NCI-H2196 treated with DMSO at 0.1 percent for 48 hours (cell line): ENCODE measurements at regions not wholly inside any gene's neighbourhood (a gene's known extent, or its start where the extent isn't known, plus 50 kb on each side); places are given as distances from the start of the nearest gene placed in this dataset.
"Not testable (repeated sequence)": the region's sequence is repeated elsewhere in the genome, so short reads cannot be mapped to it uniquely, and the experiment has no call there.

Source experiments
- DNase-seq: peaks from one replicate; lab custom pipeline; 2025; ENCODE audit not compliant: unreplicated experiment; lab: John Stamatoyannopoulos, UW

GRCh38 chr13:87153371-87153770, 517.8 kb upstream of the SLITRK5 start:
- DNase-seq, result no peak

GRCh38 chr13:87166348-87166747, 504.8 kb upstream of the SLITRK5 start:
- no peak for DNase-seq

- no peak for DNase-seq
Measured at GRCh38 chr13:87168390-87168789, 502.8 kb upstream of the SLITRK5 start.

GRCh38 chr13:87169337-87169736, 501.8 kb upstream of the SLITRK5 start:
- no peak for DNase-seq

- no peak for DNase-seq
Measured at GRCh38 chr13:87172166-87172835, 498.9 kb upstream of the SLITRK5 start.

GRCh38 chr13:87185138-87185537, 486.0 kb upstream of the SLITRK5 start:
- DNase-seq, result not testable (repeated sequence)

DNA sequence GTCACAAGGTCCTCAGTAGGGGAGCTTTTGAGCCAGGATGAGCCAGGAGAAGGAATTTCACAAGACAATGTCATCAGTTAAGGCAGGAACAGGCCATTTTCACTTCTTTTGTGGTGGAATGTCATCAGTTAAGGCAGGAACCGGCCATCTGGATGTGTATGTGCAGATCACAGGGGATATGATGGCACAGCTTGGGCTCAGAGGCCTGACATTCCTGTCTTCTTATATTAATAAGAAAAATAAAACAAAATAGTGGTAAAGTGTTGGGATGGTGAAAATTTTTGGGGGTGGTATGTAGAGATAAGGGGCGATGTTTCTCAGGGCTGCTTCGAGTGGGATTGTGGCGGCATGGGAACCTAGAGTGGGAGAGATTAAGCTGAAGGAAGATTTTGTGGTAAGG, 484.5 kb upstream of the SLITRK5 start:
- not testable (repeated sequence) for DNase-seq

DNA sequence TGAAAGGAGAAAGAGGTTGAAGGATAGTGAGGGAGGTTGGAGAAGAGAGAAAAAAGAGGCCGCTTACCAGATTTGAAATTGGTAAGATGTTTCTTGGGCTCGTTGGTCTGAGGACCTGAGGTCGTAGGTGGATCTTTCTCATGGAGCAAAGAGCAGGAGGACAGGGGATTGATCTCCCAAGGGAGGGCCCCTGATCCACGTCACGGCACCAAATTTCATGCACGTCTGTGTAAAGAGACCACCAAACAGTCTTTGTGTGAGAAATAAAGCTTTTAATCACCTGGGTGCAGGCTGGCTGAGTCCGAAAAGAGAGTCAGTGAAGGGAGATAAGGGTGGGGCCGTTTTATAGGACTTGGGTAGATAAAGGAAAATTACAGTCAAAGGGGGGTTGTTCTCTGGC, 479.7 kb upstream of the SLITRK5 start:
- DNase-seq, result not testable (repeated sequence)

DNA sequence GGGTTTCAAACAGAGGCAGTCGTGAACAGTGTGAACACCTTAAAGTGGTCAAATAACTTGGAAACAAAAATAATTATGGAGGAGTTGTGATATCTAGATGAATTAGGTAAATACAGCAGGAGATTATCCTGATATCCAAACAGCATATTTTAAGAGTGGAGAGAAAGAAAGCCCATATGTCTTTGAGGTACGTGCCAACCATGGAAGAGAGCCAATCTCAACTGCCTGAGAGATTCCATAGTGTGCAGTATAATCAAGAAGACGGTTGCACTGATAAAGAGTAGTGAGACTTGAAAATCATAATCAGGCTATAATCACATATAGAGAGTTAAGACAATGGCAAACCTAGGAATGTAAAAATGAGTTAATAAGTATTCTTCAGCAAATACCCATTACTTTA, 472.8 kb upstream of the SLITRK5 start:
- no peak for DNase-seq

DNA sequence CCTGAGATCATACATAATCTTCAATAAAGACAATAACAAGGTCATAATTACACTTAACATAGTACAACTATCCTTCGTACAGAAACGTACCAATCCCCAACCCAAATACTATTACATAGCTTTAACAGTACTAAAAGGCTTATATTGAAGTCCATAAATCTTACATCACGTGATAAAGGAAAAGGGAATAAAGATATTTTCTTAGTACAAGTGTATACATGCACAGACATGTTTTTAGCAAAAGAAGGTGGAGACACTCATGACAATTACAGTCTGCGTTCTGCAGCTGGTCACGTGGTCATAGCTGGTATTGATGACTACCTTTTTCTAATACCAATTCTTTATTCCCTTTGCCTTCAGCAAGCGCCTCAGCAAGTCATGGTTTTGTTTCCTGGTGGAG, 464.5 kb upstream of the SLITRK5 start:
- no peak for DNase-seq

- no peak for DNase-seq
Measured at GRCh38 chr13:87207280-87208003, 463.7 kb upstream of the SLITRK5 start.

GRCh38 chr13:87208636-87209035, 462.5 kb upstream of the SLITRK5 start:
- no peak for DNase-seq

DNA sequence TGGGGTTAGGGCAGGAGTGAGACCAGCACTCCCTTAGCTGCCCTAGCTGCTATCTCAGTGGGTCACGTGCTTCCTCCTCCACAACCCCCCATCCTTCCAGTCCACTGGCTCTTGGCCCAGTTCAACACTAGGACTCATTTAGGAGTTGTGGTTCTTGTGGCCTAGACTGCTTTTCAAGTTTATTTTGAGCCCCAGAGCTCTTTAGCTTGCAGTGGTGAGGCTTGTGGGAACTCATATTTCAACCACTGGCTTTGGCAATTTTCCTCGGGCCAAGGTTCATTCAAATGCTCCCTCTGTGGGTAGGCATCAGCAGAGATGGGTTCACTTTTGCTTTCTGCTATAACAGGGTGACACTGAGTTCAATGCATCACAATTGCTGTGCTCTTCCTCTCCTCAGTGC, 436.2 kb upstream of the SLITRK5 start:
- no peak for DNase-seq

- DNase-seq, result no peak
Measured at GRCh38 chr13:87235621-87236020, 435.6 kb upstream of the SLITRK5 start.

- no peak for DNase-seq
Measured at GRCh38 chr13:87244256-87244890, 426.8 kb upstream of the SLITRK5 start.

GRCh38 chr13:87249847-87250246, 421.3 kb upstream of the SLITRK5 start:
- DNase-seq, result not testable (repeated sequence)

DNA sequence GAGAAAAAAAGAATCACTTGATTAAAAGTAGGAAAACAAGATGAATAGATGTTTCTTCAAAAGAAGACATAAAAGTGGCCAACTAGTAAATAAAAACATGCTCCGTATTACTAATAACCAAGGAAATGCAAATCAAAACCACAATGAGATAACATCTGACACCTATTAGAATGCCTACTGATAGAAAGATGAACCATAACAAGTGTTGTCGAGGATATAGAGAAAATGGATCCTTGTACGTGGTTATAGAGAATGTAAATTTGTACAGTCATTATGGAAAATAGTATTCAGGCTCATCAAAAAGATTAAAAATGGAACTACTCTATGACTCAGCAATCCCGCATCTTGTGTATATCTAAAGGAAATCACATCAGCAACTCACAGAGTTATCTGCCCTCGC, 415.8 kb upstream of the SLITRK5 start:
- DNase-seq, result no peak

DNA sequence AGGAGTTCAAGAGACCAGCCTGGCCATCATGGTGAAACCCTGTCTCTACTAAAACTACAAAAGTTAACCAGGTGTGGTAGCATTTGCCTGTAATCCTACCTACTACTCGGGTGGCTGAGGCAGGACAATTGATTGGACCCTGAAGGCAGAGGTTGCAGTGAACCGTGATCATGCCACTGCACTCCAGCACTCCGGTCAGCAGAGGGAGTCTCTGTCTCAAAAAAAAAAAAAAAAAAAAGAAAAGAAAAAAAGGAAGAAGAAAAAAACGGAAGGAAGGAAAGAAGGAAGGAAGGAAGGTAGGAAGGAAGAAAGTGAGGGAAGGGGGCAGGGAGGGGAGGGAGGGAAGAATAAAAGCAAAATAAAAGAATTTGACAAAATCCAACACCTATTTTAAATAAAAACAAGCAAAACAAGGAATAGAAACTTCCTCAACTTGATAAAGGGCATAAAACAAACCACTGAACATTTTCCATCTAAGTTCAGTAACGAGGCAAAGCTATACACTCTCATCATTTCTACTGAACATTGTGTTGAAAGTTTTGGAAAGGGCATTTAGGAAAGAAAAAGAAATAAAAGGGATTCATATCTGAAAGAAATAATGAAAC, 411.6 kb upstream of the SLITRK5 start:
- DNase-seq, result no peak

- DNase-seq, result no peak
Measured at GRCh38 chr13:87274209-87274819, 396.9 kb upstream of the SLITRK5 start.

GRCh38 chr13:87280139-87280538, 391.0 kb upstream of the SLITRK5 start:
- DNase-seq, result no peak

DNA sequence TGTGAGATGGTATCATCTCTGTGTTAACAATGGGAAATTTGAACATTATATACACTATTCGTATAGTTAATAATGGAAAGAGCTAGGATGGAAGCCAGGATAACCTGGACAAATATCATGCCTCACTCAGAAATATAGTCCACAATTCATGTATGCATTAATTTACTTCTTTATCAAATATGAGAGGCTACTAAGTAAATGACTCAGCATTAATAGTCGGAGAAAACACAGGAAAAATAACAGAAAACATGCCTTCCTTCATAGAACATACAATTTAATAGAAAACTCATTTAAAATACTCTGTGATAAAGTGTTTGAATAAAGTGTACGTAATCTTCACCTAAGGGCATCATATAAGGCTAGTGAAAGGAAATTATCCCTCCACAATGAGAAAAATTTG, 383.4 kb upstream of the SLITRK5 start:
- DNase-seq, result no peak
